HG03039 (cell line): ENCODE measurements at regions not wholly inside any gene's neighbourhood (a gene's known extent, or its start where the extent isn't known, plus 50 kb on each side); places are given as distances from the start of the nearest gene placed in this dataset.

Experiments used
- ATAC-seq: cut with Tn5 transposase; IDR thresholded peaks from one replicate; pipeline ENCODE4 v1.9.1; 2021; ENCODE audit warnings: mild to moderate bottlenecking, moderate library complexity; ENCODE audit not compliant: unreplicated experiment

DNA sequence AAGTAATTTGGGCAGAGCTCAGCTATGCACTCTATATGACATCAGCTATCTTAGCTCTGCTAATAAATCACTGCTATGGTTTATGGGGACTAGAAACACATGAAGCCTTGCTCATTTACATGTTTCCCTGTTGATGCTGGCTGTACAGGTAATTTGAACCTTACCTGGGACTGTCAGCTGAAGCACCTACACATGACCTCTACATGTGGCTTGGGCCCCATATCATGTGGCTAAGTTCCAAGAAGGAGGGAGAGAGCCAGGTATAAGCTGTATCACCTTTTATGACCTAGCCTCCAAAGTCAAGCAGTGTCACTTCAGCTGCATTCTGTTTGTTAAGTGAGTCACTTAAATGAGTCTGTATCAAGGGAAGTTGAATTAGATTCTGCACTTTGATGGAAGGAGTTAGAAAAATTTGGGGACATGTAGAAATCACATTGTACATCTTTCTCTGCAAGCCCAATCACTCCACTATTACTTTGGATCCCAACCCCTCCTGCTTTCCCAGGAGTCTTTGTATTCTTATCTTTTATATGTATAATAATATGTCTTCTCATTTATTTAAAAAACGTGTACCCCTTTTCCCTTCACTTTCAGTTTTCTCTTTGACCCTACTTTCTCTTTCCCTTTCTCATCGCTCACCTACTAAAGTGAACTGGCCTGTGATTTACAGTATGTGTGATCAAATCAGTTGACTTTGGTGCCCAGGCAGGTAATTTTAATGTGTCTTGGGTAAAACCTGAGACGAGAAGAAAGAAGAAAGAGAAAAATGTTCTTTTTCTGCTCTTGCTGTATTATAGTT is 53.4 kb upstream of the PRKACB start:
- ATAC-seq, result peak; percentile 50

DNA sequence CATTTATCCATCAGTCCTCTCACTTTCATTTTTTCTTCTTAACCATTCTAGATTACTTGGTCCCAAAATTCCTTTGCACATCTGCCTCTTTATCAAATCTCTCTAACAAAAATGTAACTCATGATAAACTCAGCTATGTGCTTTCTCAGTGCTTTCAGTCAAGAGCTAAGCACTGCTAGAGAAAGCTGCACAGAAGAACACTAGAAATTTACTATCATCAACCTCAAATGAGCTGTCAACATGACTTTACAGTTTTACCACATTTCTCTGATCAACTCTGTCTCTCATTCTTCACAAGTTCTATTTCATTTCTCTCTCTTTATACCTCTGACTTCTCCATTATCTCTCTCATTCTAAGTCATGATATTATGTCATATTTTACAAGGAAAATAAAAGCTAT is 54.2 kb upstream of the PRKACB start:
- ATAC-seq, result no peak

DNA sequence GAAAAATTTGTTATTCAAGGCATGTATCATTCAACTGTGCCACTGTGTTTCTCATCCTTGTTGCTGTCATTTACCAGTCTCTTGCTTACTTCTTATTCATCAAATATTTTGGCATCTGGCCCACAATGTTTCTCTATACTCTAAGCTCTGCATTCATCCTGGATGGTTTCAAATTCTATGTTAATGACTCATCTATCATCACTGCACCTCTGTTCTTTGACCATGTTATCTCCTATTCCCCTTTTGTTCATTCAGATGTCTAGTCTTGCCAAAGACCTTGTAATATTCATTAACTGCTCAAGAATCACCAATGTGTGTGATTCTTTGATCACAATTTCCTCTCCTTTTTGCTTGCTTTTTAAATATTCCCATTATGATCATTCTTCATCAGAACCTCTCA is 54.6 kb upstream of the PRKACB start:
- no peak for ATAC-seq

DNA sequence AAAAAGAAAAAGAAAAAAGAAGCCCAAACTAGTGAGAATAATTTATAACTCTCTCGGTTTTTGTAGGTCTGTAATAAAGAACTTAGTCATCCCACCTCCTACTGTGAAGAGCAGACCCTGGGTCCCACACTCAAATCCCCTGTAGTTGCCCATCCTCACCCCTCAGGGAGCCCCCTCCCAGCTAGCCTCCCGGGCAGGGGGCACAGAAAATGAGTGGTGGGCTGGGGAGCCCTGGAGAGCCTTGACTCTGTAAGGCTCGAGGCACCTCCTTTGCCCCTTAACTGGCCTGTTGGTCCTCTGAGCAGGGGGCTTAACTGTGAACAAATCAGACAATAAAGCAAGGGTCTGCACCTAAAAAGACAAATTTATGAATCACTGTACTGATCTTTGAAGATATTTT is 57.5 kb upstream of the PRKACB start:
- ATAC-seq, result no peak

DNA sequence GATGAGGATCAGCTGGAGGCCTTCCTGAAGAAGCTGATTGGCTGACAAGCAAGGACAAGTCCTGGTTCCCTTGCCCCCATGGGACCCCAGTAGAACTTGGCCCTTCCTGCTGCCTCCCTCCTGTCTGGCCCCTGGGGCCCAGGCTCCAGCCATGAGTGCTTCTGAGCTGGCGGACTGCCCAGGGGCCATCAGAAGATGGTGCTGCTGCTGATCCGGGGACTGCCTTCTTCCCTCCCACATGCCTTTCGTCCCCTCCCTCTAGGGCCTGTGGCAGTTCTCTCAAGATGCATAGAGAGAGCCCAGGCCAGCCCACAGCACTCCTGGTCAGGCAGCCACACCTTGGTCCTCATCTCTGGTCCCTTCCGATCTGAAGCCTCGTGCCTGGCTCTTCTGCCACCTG is 57.9 kb upstream of the PRKACB start:
- no peak for ATAC-seq

DNA sequence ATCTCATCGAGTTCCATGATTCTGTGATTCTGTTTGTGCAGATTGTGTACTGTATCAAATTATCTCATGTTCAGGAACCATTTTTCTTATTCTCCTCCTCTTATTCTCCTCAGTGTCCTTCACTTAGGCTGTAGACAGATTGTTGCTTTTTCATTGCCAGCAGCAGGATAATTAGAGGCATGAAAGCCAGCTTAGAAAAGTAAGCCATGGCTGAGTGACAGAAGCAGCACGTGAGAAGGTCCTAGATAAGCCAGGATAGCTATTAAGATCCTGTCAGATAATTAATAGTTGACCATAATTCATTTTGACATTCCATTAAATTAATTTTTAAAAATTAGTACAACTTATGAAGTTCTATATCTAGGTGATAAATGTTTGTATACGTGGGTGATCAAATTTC is 60.8 kb upstream of the PRKACB start:
- no peak for ATAC-seq

DNA sequence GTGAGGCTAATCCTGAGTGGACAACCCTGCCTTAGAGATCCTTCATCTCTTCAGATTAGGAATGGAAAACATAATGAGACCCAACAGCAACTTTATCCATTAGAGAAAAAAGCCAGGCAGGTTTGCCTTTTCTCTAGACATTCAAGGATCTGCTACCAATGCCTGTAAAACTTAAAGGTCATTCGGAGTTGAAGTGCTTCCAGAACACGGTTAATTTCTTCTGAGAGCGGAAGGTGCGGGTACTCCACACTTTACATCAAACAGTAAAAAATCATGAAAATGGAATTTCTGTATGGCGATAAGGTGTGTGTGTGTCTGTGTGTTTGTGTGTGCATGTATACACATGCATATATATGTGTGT is 65.2 kb upstream of the PRKACB start:
- ATAC-seq, result no peak

DNA sequence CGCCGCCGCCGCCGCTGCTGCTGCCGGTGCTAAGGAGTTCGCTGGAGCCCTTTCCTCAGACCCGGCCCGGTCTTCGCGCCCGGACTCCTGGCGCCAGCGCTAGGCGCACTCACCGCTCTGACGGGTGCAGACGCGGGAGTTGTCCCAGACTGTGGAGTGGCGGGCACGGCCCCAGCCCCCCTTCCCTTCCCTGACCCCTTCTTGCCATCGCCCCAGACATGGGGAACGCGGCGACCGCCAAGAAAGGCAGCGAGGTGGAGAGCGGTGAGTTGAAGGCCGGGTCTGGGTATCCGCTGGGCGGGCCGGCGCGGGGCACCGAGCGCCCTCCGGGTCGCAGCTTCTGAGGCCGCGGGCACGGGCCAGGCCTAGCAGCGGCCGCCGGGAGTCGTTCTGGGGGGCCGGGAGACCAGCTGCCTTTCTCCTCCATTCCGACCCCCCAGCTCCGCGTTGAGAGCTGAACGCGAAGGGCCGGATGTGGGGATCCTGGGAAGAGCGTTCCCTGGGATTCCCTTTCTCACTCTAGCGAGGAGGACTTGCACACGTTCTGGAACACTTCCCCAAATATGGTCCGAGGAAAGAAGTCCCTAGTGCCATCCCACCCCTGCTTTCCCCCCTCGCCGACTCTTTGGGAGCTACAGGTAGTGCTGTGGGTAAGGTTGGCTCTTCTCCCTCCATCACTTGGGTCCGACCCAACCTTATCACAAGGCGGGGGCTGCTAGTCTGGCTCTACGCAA is 65.8 kb upstream of the PRKACB start:
- ATAC-seq, result no peak

DNA sequence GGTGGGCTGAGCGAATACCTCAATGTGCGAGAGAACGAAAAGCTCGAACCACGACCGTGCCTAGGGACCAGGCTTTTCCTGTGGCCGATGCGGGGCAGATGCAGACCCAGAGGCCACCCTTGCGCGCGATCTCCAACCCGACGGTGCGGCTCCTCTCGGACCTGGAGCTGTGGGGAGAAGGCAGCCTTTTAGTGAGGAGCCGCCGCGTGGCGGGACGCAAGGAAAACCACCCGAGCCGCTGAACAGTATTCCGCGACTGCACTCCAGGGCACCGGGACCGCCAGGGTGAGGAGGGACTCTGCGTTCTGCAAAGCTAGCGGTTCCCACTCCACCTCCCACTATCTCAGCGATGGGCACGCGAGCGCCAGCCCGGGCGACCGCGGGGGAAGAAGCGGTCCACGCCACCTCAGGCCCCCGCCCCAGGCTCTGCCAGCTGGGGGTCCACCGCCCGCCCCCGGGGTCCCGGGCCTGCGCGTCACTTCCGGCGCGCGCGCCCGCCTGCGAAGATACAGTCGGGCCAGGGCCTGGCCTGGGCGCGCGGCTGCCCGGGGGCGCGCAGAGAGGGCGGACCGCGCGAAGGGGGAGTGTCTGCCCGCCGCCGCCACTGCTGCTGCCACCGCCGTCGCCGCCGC is 66.5 kb upstream of the PRKACB start:
- ATAC-seq, result peak; percentile 96

DNA sequence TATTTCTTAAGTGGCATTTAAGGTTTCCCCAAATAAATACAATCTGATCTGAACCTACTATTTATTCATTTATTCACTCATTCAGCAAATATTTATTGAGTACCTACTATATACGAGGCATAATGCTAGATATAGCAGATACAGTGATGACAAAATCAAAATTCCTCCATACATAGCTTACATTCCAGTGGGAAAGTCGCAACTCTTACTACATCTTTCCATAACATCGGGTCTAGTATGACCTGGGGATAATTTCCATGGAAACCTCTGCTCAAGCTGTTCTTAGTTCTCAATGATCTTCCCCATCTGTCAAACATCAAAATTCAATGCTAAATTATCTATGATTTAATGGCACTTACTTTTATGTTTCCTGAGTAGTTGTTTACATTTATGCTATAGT is 70.8 kb upstream of the PRKACB start:
- ATAC-seq, result no peak

DNA sequence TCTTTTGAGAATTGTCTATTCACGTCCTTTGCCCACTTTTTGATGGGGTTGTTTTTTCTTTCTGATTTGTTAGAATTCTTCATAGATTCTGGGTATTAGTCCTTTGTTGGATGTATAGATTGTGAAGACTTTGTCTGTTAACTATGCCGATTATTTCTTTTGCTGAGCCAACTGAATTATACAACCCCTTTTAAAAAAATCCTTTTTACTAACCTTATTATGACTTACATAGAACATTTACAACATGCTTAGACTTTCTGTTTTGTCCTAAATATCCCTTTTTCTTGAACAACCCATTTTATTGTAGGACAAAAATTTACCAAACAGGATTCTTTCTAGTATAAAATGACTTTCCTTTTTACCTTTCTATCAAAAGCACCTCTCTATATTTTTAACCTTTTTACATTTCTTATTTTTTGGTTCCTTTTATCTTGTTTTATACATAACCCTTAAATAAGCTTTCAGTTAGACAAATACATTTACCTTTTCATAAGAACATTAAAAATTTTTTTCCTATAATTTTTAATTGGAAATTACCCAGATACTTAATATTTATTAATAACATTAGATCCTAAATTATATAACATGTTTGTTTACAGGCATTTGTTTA is 70.4 kb upstream of the TTLL7 start:
- no peak for ATAC-seq

DNA sequence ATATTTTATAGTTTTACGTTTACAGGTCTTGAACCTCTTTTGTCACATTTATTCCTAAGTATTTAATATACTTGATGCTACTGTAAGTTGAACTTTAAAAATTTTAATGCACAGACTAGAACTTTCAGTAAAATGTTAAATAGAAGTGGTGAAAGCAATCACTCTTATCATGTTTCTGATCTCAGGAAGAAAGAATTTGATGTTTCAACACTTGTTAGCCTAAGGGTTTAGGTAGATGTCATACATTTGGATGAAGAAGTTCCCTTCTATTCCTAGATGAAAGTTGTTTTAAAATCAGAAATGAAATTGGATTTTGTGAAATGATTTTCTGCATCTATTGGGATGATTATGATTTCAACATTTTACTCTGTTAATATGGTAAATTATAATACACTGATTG is 63.6 kb upstream of the TTLL7 start:
- no peak for ATAC-seq

DNA sequence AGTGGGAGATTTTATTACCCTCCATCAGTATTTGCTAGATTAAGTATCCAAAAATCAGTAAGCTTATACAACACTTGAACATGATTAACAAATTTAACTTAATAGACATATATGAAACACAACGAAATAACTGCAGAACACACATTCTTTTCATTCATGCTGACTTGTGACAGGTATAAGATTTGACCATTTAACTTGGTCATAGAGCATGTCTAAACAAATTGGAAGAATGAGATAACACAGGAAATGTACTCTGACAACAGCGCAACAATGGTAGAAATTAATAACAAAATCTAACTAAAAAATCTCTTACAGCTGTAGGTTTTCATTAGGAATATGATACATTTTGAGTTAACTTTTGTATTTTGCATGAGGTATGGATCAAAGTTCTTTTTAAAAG is 62.4 kb upstream of the TTLL7 start:
- ATAC-seq, result no peak

DNA sequence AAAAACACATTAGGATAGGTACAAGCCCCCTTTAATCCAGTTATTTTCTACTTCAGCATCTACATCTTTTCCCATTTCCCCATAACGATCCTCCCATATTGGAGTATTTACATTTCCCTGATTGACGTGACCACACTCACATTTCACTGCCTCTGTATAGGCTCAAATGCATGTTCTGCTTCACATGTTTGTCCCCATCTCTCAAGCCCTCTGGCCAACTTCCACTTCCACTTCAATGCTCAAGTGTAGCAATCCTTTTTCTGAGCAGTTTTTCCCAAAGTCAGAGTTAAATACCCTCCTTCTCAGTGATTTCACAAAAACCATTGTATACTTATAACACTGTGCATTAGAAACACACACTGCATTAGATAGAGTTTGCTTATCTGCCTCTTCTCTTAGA is 61.8 kb upstream of the TTLL7 start:
- ATAC-seq, result no peak

DNA sequence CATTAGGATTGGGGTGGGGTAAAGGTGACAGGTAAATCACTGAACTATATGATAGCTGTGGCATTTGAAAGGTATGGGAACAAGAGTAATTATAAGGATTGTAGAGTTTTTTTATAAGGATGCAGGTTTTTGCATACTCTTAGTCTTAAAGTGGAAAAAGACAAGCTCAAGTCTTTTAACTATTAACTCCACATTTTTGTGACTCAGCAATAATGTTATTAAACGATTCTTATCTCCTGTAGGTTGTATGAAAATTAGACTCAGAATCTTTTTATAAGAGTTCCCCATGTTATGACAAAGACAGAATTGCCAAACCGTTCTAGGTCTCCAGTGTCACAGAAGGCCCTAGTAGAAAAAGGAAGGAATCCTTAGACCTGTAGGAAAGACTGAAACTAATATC is 49.9 kb upstream of the TTLL7 start:
- ATAC-seq, result no peak
